ENCODE measurements at regions not wholly inside any gene's neighbourhood (a gene's known extent, or its start where the extent isn't known, plus 50 kb on each side); places are given as distances from the start of the nearest gene placed in this dataset.

GRCh38 chr7:148507787-148508186, 82.8 kb upstream of the C7orf33 start (continued):
- TF ChIP-seq, protein P1, sequence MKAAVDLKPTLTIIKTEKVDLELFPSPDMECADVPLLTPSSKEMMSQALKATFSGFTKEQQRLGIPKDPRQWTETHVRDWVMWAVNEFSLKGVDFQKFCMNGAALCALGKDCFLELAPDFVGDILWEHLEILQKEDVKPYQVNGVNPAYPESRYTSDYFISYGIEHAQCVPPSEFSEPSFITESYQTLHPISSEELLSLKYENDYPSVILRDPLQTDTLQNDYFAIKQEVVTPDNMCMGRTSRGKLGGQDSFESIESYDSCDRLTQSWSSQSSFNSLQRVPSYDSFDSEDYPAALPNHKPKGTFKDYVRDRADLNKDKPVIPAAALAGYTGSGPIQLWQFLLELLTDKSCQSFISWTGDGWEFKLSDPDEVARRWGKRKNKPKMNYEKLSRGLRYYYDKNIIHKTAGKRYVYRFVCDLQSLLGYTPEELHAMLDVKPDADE (IDR thresholded peaks at IDR 0.05) = no peak

DNA sequence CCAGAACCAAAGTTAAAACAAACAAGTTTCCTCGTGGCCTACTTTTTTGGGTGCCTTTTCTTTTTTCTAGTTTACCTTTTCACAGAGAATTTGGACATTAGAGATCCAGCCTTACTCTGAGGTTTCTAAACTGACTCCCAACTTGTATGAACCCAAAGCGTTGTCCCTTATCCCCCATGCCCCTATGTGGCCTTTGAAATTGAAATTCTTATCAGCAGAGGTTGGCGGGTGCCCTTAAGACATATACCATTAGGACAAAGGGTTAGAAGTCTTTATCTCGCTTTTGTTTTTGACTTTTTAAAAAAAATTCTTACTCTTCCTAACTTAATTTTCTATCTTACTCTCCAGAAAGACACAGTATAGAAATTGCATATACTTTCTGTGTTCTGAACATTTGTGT, 76.3 kb upstream of the C7orf33 start:
- peaks cover 3% of the 10 kb centered on the region for H3K27me3 Mint-ChIP-seq (ENCODE audit: insufficient read depth, low read depth, poor library complexity)
- H3K4me3 ChIP-seq = no peak overlapping the region
- DNase-seq (ENCODE audit: low spot score) (no peak), ATAC-seq (no peak)
- no peaks in the 10 kb centered on the region for H3K27me3 ChIP-seq (ENCODE audit: insufficient read depth)
- no peak overlapping the region for H3K27ac Mint-ChIP-seq
- no peaks in the 10 kb centered on the region for H3F3A ChIP-seq (replicated peaks; ENCODE audit: low read depth)
- H2AFZ ChIP-seq = no peak overlapping the region
- no peaks in the 10 kb centered on the region for H4K20me1 ChIP-seq (replicated peaks; ENCODE audit: insufficient read depth)
- no peaks in the 10 kb centered on the region for H3K4me1 ChIP-seq (ENCODE audit: insufficient read depth)
- no peak overlapping the region for H3K27ac ChIP-seq (ENCODE audit: low read depth)
- no peaks in the 10 kb centered on the region for H3K79me2 ChIP-seq (replicated peaks; ENCODE audit: insufficient read depth)
- H3K36me3 ChIP-seq (ENCODE audit: insufficient read depth) = no peaks in the 10 kb centered on the region
- H3K9me3 Mint-ChIP-seq = peaks cover 7% of the 10 kb centered on the region; the same call in 2 of the 3 replicates
- H3K4me2 ChIP-seq = no peak overlapping the region
- H3K9me2 ChIP-seq (ENCODE audit: insufficient read depth) = 0 out of 2 replicates have a peak, but pooled peaks cover 4% of the 10 kb centered on the region
- H3K4me3 Mint-ChIP-seq = no peak overlapping the region
- peaks cover 4% of the 10 kb centered on the region; the same call in 1 of the 3 replicates for H3K4me1 Mint-ChIP-seq
- no peaks in the 10 kb centered on the region for H3K36me3 Mint-ChIP-seq (ENCODE audit: low read depth)
- TF ChIP-seq REST (IDR thresholded peaks at IDR 0.05; ENCODE audit: unreplicated experiment) (no peak), POLR2AphosphoS5 (IDR thresholded peaks at IDR 0.05; ENCODE audit: low read depth) (no peak), NANOG (IDR thresholded peaks at IDR 0.05; ENCODE audit: borderline replicate concordance) (no peak), EZH2 (IDR thresholded peaks at IDR 0.05; ENCODE audit: low read depth, unreplicated experiment) (no peak), JUNB (IDR thresholded peaks at IDR 0.05; ENCODE audit: unreplicated experiment) (no peak), ZNF114 (CRISPR knock-in tag; IDR thresholded peaks at IDR 0.05) (no peak), CREB1 (CRISPR knock-in tag; IDR thresholded peaks at IDR 0.05; ENCODE audit: low read depth) (no peak), ZNF331 (CRISPR knock-in tag; IDR thresholded peaks at IDR 0.05; ENCODE audit: low read depth) (no peak), EZH2phosphoT487 (IDR thresholded peaks at IDR 0.05; ENCODE audit: unreplicated experiment) (no peak), ZNF462 (CRISPR knock-in tag; IDR thresholded peaks at IDR 0.05) (no peak)
- TF ChIP-seq, protein P1 (IDR thresholded peaks at IDR 0.05) = no peak
- TF ChIP-seq, protein P2, sequence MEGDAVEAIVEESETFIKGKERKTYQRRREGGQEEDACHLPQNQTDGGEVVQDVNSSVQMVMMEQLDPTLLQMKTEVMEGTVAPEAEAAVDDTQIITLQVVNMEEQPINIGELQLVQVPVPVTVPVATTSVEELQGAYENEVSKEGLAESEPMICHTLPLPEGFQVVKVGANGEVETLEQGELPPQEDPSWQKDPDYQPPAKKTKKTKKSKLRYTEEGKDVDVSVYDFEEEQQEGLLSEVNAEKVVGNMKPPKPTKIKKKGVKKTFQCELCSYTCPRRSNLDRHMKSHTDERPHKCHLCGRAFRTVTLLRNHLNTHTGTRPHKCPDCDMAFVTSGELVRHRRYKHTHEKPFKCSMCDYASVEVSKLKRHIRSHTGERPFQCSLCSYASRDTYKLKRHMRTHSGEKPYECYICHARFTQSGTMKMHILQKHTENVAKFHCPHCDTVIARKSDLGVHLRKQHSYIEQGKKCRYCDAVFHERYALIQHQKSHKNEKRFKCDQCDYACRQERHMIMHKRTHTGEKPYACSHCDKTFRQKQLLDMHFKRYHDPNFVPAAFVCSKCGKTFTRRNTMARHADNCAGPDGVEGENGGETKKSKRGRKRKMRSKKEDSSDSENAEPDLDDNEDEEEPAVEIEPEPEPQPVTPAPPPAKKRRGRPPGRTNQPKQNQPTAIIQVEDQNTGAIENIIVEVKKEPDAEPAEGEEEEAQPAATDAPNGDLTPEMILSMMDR (conservative IDR thresholded peaks at IDR 0.05; ENCODE audit: low read depth in 2 of 2) = no peak
